ENCODE measurements at regions not wholly inside any gene's neighbourhood (a gene's known extent, or its start where the extent isn't known, plus 50 kb on each side); places are given as distances from the start of the nearest gene placed in this dataset.

- no peak for DNase-seq
Measured at GRCh38 chr6:134472661-134473060, 154.7 kb upstream of the SGK1 start.

DNA sequence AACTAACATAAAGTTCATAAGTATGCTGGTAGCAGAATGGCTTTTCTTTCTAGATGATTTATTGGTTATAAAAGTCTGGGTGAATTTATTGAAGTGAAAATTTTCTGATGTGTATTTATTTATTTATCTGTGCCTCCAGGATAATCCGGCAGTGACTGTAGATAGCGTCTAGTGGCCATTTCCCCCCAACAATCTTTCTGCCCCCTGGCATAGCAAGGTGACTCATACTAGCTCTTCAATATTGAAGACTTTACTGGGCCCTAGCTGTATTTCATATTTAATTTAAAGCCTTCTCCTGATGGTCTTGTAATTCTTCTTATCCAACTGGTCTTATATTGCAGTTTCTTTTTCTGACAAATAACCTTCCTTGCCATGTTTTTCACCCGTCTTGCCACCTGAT lies 154.1 kb upstream of the SGK1 start:
- no peak for DNase-seq

DNA sequence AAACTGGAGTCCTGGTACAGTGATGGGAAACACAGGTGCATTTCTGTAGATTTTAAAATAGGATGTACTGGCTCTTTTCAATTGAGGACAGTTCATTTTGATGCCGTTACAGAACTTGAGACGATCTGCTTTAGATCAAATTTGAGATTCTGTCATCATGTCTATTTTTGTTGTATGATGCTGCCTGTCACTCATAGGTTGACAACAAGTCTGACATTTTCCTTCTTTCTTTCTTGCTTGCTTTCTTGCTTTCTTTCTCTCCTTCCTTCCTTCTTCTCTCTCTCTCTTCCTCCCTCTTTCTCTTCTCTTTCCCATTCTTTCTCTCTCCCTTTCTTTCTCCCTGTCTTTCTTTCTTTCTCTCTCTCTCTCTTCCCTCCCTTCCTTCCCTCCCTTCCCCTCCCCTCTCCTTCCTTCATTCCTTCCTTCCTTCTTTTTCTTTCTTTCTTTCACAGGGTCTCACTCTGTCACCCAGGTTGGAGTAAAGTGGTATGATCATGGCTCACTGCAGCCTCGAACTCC lies 152.6 kb upstream of the SGK1 start:
- no peak for DNase-seq

DNA sequence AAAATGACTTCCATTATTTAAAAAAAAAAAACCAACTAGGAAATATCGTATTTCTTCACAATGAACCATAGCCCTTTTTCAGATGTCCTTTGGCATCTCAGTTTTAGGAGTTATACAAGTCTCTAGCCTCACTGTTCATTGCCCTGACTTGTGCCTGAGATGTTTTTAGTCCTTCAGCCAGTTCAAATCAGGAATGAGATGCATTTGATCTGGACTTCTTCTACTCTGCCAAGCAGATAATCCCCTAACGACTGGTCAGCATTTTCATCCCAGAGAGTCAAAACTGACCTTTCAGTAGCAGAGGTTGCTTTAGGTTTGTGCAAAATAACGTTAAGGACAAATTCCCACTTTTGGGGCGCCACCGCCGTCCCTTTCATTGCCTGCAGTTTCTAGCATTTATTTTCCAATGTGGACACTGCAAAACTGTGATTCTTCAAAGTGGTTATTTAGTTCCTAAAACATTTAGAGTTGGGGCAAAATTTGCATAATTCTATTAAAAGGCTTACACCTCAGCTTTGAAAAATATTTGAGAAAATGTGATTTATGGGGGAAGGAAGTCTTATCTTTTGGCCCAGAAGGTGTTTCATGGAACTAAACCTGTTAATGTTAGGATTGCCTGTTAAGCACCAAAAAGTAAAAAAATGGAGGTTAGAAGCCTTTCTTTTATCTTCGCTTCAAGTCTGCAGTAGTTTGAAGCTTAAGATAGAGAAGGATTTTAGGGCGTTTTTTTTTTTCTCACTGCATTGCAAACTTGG lies 152.0 kb upstream of the SGK1 start:
- no peak for DNase-seq

DNA sequence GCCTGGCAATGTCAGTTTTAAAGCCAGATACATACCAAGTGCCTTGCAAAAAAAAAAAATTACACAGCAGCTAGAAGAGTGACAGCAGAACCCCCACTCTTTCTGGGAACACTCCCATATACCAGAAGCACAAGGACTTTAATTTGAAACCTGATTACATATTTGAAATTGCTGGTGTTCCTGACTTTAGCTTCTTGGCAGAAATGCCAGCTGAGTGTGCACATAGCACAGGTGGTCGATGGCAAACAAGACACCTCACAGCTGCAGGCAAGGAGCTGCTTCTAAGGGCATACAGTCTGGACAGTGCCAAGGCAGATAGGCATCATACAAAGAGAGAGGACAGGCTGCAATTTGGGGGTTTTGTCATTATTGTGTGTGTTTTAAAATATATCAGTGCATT lies 150.7 kb upstream of the SGK1 start:
- no peak for DNase-seq

- DNase-seq: no peak
Measured at GRCh38 chr6:134467620-134468019, 149.7 kb upstream of the SGK1 start.

- no peak for DNase-seq
Measured at GRCh38 chr6:134466771-134467525, 149.0 kb upstream of the SGK1 start.

- no peak for DNase-seq
Measured at GRCh38 chr6:134464690-134465411, 146.9 kb upstream of the SGK1 start.

DNA sequence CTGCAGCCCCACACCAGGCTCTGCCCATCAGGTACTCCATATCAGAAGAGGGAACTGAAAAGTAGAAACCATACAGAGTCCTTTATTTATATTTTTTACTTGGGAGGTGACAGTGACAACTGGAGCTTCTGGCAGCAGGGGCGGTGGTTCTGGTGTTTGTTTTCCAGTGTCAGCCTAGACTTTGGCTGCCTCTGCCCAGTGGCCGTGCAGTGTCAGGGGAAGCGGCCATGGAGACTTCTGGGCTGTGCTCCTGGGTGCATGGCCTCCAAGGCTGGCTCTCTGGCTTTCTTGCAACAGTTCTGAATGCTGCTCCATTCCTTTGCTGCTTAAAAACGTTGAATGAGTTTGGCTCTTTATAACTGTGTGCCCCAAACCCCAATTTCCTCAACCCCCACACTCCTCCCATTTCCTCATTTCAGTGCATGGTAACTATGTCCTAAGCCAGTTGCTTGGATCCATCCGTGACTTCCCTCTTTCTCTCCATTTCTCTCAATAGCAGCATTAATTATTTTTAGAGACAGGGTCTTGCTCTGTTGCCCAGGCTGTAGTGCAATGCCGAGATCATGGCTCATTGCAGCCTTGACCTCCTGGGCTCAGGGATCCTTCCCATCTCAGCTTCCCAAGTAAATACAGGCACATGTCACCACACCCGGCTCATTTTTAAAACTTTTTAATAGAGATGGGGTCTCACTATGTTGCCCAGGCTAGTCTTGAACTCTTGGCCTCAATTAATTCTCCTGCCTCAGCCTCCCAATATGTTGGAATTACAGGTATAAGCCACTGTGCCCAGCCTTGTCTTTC lies 141.1 kb upstream of the SGK1 start:
- no peak for DNase-seq

GRCh38 chr6:134457941-134458340 lies 140.0 kb upstream of the SGK1 start:
- DNase-seq: no peak

- DNase-seq: no peak
Measured at GRCh38 chr6:134456226-134456625, 138.3 kb upstream of the SGK1 start.

GRCh38 chr6:134455319-134455718 lies 137.4 kb upstream of the SGK1 start:
- DNase-seq: no peak

DNA sequence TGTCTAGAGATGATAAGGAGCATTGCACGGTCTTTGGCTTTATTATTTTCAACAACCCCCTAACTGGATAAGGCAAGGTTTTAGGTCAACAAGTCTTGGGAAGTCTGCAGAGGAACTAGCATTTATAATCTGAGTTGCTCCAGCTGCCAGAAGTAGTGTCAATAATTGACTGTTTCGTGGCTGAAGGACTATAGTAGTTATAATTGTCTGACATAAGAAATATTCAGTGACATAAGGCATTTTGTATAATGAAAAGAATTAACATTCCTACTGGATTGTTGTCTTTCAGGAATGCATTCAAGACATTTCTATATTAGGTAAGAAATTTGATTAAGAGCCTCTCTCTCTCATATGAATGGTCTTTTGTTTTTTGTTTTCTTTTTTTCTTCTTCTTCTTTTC lies 136.9 kb upstream of the SGK1 start:
- no peak for DNase-seq

DNA sequence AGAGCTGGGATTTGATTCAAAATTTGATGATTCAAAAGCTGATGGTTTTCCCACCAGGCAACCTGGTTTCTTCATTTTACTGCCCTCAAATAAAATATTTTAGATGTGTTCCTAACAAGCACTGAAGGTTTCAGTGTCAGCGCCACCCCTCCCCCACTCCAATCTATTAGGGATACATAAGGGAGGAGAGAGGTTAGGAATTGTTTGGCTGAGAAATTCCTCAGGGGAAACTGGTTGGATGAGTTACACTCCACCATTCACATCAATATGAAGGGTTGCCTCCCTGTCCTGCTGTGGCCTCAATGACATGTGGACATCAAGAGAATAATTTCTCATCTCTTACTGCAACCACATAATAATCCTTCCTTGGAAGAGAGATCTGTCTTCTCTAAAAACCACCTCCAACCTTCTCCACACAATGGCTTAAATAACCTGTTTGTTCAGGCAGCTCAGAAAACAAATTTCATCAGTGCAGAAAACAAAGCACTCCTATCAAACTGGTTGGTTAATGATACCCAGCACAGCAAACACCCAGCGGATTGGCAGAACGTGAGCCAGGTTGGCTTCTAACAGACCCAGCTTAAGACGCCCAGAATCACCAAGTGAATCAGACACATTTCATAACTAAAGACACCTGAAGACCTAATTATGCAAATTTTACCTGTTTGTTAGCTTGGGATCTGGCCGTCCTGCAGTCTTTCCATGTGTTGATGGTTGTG lies 136.0 kb upstream of the SGK1 start:
- DNase-seq: no peak

DNA sequence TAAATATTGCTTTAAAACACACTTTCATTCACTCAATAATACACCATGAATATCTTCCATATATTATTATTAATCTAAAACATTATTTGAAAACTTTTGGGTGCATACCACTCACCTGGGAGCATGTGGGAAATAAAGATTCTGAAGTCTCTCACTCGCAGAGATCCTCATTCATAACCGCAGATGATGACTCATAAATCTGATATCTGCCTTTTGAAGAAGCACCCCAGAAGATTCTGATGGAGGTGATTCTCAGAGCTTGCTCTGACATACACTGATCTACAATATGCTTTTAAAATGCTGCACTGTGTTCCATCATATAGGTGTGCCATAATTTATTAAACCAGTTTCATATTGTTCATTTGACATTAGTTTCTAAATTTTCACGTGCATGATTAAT lies 135.0 kb upstream of the SGK1 start:
- DNase-seq: no peak

DNA sequence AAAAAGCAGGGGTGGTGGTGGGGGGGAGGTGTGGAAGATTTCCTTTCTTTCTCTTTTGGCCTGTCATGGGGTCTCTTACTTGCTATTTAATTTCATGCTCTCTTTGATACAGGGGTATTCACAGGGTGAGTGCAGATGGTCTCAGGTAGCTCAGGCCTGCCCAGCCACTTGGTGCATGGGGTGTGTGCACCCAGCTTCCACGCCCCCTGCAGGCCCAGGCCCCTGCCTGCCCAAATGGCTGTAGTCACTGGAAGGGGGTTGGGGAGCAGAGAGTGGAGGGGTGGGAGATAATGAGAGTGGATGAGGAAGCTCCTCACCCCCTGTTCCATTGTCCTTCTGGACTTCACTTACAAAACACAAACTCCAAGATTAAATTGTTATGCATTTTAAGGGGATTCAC lies 133.6 kb upstream of the SGK1 start:
- no peak for DNase-seq

DNA sequence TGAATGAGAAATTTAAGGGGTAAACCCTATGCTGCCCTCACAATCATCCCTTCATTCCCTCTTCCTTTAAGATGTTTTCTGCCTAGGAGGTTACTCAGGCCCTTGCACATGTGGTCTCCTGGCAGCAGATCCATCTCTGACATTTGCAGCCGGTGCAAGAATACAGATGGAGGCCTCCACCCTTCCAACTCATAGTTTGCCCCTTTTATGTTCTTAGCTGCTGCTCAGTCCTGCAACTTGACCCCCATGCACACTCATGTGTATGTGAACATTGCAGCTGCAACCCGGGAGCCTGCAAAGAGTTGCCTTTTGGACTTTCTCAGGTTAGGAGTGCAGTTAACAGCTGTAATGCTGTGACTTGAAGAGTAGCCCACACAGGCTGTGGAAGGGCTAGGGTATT lies 131.9 kb upstream of the SGK1 start:
- DNase-seq: no peak

DNA sequence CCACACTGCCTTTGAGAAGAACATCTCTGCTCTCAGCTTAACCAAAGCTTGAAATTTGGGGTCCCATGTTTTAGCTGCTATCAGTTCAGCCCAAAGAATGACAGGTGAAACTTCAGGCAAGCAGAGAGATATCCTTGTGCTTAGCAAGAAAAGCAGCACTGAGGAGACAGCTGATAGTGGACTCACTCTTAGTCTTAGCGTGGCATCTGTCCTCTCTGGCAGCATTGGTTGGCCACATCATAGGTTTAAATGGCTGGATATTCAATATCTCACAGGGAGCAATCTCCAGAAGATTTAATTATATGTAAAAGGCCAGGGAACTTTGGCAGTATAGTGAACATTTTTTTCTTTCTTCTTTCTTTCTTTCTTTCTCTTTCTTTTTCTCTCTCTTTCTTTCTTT lies 131.1 kb upstream of the SGK1 start:
- DNase-seq: no peak

DNA sequence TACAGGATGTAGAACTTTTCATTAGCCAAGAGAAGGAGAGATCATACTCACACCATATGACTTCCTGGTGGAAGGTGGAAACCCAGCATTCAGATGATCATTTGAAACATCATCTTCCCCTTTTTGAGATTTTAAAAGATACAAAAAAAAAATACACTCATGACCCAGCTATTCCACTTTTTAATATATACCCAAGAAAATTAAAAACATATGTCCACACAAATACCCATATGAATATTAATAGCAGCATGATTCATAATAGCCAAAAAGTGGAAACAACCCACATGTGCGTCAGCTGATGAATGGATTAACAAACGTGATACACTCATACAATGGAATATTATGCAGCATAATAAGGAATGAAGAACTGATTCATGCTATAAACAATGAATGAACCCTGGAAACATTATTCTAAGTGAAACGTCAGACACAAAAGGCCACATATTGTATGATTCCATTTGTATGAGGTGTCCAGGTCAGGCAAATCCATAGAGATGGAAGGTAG lies 130.0 kb upstream of the SGK1 start:
- no peak for DNase-seq

DNA sequence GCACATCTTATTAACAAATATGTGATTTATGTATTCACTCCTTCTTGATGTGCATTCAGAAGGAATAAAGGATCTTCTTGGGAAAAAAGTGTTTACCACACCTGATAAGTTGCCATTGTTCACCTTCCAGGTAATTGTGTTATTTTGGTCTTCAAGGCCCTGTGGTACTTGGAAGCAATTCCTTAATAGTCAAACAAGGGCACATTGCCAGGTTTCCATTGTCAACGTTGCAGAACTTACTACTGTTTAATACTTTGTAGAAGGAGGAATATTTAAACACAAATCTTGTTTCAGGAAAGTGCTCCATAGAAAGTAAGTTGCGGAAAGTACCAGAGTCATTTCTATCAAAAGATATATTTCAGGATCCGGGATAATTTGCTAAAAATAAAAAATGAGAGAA lies 129.5 kb upstream of the SGK1 start:
- no peak for DNase-seq

- no peak for DNase-seq
Measured at GRCh38 chr6:134446896-134447295, 129.0 kb upstream of the SGK1 start.

Data from T-helper 9 cell (primary cell).